ENCODE measurements at regions not wholly inside any gene's neighbourhood (a gene's known extent, or its start where the extent isn't known, plus 50 kb on each side); places are given as distances from the start of the nearest gene placed in this dataset.

DNA sequence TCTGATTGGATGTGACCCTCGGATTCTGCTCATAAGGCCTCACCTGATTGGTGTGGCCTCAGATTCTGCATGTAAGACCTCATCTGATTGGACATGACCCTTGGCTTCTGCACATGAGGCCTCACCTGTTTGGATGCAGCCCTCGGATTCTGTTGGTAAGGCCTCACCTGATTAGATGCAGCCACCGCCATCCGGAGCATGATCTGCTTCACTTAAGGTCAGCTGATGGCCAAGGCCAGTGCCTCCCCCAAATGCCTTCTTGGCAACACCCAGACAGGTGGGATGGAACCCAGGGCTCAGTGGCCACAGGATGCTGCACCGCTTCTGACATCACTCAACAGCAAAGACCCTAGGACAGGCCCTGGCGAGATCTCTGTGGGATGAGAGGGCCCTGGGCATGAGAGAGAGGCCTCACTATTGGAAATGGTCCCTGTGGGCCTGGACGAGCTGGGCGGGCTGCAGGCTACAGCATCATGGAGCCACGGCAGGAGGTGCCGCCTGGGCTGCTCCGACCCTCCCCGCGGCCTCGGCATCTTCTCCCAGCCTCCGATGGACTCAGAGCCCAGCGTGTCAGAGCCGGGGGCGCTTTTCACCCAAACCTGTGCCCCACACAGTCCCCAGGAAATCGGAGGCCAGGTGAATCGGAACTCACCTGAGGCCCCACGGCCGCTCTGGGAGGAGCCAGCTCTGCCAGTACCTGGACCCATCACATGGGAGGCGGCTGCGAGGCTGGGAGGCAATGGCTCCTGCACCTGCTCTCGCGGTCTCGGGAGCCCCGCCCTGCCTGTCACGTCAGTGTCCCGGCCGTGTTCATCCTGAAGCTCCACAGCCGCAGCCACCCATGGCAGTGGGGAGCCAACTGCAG, 60.9 kb upstream of the ZNF469 start:
- TF ChIP-seq, protein P1, sequence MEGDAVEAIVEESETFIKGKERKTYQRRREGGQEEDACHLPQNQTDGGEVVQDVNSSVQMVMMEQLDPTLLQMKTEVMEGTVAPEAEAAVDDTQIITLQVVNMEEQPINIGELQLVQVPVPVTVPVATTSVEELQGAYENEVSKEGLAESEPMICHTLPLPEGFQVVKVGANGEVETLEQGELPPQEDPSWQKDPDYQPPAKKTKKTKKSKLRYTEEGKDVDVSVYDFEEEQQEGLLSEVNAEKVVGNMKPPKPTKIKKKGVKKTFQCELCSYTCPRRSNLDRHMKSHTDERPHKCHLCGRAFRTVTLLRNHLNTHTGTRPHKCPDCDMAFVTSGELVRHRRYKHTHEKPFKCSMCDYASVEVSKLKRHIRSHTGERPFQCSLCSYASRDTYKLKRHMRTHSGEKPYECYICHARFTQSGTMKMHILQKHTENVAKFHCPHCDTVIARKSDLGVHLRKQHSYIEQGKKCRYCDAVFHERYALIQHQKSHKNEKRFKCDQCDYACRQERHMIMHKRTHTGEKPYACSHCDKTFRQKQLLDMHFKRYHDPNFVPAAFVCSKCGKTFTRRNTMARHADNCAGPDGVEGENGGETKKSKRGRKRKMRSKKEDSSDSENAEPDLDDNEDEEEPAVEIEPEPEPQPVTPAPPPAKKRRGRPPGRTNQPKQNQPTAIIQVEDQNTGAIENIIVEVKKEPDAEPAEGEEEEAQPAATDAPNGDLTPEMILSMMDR (IDR thresholded peaks at IDR 0.05), result no peak
- no peak for TF ChIP-seq POLR2A (IDR thresholded peaks at IDR 0.05)
